ENCODE measurements at regions not wholly inside any gene's neighbourhood (a gene's known extent, or its start where the extent isn't known, plus 50 kb on each side); places are given as distances from the start of the nearest gene placed in this dataset.
A peak's percentile ranks its signal among the peaks of the same experiment; 100 is the strongest.

DNA sequence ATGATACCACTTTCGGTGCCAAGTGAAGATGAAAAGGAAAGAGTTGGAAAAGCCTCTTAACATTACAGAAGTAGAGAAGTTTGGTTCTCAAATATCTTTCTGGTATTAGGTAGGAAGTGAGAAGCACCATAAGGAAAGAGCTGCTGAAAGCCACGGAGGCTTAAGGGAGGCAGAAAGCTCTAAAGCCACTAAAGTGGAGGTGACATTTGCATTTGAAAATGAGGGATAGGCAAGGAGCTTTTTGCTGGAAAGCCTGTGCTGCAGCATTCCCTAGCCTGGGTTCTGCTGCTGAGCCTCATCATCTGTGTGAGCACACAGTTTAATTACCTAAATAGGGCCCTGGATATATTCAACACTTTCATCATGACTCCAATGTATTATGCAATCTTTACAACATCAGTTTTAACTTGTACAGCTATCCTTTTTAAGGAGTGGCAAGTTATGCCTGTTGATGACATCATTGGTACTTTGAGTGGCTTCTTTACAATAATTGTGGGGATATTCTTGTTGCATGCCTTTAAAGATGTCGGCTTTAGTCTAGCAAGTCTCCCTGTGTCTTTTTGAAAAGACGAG is 315.4 kb downstream of the RBM26 start:
- DNase-seq (ENCODE audit: low read depth) = no peak

DNA sequence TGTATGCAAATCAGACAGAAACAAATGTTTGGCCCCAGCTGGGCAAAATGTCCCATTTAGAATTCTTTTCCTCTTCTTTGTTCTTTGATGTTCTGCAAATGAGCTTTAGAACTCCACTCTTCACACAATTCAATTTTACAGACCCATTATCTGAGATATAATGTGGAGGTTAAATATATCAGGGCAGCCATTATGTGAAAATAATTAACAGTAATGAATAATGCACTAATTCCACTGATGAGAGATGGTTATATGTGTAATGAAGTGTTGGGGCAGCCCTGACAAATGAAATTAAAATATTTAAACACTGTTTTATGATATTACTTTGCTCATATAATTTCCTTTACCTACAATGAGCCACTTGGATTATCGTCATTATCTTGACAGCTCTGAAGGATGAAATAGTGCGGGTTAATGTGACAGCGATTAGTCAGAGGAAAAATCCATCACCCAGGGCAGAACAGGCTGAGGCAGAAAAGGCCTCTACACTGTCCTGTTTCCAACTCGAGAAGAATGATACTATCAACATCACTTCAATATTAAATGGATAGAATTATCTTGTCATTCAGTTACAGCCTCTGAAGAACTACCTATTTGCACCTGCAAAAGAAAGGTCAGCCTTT is 321.1 kb downstream of the RBM26 start:
- no peak for DNase-seq (ENCODE audit: low read depth)

DNA sequence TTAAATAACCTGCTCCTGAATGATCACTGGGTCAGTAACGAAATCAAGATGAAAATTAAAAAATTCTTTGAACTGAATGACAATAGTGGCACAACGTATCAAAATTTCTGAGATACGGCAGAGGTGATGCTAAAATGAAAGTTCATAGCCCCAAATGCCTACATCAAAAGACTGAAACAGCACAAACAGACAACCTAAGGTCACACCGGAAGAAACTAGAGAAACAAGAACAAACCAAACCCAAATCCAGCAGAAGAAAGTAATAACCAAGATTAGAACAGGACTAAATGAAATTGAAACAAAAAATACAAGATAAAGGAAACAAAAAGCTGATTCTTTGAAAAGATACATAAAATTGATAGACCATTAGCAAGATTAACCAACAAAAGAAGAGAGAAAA is 324.1 kb downstream of the RBM26 start:
- no peak for DNase-seq (ENCODE audit: low read depth)

DNA sequence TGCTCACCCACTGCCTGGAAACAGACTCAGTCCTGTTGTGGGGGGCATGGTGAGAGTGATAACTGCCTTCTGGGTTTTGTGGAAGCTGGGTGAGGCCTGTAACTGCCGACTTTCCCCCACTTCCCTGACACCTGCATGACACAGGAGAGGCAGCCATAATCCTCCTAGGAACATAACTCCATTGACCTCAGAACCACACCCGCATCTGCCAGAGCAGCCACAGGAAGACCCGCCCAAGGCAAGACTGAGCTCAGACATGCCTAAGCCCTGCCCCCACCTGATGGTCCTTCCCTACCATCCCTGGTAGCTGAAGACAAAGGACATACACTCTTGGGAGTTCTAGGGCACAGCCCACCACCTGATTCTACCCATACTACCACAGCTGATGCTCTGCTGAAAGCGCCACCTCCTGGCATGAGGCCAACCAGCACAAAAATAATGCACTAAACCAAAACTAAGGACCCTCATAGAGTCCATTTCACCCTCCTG is 326.7 kb downstream of the RBM26 start:
- DNase-seq (ENCODE audit: low read depth) = peak; percentile 17

DNA sequence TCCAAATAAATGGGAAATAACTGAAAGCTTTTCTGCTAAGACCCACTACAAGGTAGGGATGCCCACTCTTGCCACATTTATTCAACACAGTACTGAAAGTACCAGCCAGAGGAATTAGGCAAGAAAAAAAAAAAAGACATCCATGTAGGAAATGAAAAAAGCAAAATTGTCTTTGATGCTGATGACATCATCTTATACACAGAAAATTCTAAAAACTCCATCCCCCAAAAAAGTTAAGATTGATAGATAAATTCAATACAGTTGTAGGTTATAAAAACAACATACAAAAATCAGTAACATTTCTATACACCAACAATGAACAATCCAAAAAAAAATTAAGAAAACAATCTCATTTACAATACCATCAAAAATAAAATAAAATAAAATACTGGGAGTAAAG is 330.4 kb downstream of the RBM26 start:
- no peak for DNase-seq (ENCODE audit: low read depth)

DNA sequence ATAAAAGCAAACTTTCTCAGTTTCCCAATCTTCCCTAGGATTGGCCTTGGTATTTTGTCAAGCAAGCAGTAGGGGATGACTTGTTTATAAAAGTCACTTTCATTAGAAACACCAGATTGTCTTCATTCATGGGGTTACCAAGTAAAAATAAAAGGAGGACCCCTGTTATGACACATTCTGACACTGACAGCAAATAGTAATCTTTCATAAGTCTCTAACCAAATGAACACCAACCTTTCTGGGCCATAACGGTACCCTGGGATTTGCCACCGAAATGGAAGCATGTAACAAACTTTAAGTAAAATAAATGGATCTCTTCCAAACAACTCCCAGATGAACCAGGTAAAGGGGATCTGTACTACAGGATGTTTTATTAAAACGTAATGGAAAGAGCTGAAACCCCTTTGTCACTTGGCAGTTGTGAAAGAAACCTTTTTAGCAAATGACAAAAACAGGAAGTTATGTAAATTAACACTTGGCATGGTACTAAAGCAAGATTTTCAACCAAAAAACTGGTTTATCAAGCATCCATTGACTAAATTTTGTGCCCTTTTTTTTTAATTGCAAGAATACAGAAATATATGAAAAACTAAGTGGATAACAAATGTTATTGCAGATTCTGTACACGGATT is 335.6 kb downstream of the RBM26 start:
- DNase-seq (ENCODE audit: low read depth) = no peak

DNA sequence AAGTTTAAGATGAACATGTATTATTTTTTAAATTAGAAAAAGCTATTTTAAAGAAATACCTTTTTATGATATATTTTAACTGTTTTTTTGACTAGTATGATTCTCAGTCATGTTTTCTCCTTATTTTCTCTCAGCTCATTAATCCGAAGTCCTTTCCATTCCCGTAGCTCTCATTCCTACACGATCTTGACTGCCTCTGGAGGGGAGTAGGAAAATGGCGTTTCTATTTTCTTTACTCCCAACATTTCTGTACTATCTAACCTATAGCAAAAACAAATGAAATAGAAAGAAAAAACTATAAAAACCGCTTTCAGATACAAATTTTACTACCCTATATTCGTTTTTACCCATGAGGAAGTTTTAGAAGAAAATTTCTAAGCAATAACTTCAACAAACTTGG is 343.8 kb downstream of the RBM26 start:
- DNase-seq (ENCODE audit: low read depth) = peak; percentile 21

DNA sequence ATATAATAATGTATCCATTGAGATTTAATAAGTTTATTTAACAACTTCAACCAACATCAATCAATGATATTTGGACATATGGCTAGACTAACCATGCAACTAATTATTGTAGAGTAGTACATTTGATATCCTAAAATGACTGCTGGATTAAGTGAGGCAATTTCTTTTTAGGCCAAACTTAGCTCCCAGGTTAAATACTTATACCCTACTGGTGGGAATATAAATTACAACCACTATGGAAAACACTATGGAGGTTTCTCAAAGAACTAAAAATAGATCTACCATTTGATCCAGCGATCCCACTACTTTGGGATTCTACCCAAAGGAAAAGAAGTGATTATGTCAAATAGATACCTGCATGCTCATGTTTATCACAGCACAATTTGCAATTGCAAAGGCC is 345.8 kb downstream of the RBM26 start:
- DNase-seq (ENCODE audit: low read depth) = no peak

DNA sequence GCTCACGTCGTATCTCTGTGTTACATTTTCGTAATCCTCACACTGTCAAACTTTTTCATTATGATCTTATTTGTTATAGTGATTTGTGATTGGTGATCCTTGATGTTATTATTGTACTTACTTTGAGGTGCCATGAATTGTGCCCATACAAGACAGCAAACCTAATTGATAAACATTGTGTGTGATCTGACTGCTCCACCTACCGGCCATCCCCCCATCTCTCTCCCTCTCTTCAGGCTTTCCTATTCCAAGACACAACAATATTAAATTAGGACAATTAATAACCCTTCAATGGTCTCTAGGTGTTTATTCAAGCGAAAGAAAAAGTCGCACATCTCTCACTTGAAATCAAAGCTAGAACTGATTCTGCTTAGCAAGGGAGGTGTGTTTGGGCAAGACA is 349.3 kb downstream of the RBM26 start:
- DNase-seq (ENCODE audit: low read depth) = no peak

DNA sequence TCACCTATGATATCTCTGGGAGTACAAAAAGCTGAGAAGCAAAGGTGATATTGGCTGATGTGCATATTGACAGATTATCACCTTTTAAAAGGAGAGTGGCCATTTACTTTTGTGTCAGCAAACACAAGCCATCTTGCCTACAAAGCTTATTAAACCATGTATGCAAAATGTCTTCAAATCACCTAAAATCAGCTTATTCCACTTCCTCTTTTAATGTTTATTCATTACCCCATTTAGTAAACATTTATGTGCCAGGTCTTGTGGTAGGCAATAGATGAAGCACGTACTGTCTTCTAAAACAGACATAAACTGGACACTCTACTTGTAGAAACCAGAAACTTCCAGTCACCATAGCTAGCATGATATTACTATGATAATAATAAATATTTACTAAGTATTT is 354.6 kb downstream of the RBM26 start:
- DNase-seq (ENCODE audit: low read depth) = no peak

DNA sequence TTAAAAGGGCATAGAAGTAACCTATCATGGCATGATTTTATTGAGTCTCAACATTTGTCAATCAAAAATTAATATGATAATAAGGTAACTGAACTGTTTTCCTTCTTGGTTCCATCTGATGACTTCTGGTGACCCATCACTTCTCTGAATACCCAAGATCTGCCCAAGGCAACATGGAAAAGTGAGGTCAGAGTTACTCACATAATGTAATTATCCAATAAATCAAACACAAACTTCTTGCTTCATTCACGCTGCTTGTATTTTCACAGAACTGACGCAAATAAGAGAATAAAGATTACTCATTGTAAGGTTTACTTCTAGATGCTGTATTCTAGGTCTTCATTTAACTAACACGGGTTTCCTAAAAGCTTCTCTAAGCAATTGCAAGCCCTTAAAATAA is 361.6 kb downstream of the RBM26 start:
- DNase-seq (ENCODE audit: low read depth) = no peak

DNA sequence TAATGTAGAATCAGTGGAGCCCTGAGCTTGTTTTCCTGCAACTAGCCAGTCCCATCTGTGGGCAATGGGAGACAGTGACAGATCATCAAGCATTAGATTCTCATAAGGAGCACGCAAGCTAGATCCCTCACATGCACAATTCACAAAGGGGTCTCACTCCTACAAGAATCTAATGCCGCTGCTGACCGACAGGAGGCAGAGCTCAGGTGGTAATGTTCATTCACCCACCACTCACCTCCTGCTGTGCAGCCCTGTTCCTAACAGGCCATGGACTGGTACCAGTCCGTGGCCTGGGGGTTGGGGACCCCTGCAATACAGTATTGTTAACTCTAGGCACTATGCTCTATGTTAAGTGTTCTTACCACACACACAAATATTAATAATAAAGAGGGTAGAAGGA is 362.8 kb downstream of the RBM26 start:
- DNase-seq (ENCODE audit: low read depth) = no peak

DNA sequence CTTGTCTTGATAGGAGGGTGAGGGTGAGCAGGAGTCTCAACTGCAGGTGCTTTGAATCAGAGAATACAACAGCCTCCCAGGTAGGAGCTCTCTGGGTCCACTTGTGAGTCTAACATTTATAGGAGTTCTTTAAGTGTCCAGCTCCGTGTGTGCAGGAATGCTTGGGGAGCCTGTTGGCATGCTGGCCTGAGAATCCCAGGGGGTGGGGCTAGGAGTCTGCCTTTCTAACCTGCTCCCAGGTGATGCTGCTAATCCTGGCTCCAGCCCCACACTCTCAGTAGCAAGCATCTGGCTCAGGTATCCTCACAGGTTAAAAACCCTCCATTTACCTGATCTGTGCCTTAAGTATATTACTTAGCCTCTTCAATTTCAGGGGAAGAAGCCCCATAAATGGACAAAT is 368.9 kb downstream of the RBM26 start:
- no peak for DNase-seq (ENCODE audit: low read depth)

DNA sequence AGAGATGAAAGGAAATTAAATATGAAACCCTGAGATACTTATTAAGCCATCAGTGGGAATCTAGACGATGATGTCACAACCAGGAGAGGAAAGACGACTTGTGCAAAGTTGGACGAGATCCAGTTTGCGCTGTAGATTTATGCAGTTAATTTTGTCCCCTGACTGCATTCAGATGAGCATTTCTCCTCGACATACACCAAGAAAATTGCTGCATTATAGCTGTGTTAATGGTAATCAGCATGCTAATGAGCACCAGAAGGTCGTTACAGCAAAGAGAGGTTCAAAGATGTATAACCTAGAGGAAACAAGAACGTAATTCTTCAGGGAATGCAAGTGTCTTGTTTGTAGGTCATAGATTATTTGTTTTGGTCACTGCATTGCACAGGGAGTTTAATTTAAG is 371.7 kb downstream of the RBM26 start:
- DNase-seq (ENCODE audit: low read depth) = no peak

DNA sequence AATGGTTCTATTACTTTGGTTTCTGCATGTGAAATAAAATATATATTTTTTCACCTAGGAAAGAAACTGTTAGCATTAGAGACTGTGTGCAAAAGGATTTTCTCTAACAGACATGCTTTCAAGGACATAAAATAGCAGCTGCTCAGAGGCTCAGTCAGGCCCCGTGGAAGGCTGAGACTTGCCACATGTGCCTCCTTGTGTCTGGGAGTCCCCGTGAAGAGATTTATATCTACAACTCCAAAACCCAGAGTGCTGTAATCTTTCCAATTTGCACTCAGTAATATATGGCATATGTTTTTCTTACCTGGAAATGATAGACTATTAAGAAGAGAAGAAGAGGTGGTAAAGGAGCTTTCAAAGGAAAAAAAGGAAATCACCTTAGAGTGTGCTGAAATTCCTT is 371.6 kb upstream of the OBI1 start:
- no peak for DNase-seq (ENCODE audit: low read depth)

DNA sequence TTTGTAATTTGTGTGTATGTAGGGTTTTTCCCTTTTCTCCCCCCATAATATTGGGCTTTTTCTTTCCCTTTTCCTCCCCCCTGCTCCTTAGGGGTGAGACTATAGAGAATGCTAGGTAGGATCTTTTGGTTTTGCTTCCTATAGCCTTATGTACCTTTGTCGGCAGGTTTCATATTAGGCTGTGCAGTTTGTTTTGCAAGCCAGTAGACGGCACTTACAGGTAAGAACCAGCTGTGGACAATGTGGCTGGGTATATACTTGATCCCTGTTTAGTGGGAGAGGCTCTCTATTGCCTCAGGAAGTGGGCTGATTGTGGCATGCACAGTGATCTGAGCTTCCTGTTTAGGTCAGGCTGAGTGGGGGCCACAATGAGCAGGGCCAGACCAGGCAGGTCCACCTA is 359.2 kb upstream of the OBI1 start:
- peak; percentile 2 for DNase-seq (ENCODE audit: low read depth)

DNA sequence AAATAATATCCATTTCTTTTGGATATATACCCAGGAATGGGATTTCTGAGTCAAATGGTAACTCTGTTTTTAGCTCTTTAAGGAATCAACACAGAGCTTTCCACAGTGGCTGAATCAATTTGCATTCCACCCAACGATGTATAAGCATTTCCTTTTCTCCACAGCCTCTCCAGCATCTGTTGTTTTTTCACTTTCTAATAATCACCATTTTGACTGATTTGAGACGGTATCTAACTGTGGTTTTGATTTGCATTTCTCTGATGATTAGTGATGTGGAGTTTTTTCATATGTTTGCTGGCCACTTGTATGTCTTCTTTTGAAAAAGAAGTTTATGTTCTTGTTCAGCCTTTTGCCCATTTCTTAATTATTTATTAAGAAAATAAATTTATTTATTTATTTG is 352.2 kb upstream of the OBI1 start:
- DNase-seq (ENCODE audit: low read depth) = no peak

DNA sequence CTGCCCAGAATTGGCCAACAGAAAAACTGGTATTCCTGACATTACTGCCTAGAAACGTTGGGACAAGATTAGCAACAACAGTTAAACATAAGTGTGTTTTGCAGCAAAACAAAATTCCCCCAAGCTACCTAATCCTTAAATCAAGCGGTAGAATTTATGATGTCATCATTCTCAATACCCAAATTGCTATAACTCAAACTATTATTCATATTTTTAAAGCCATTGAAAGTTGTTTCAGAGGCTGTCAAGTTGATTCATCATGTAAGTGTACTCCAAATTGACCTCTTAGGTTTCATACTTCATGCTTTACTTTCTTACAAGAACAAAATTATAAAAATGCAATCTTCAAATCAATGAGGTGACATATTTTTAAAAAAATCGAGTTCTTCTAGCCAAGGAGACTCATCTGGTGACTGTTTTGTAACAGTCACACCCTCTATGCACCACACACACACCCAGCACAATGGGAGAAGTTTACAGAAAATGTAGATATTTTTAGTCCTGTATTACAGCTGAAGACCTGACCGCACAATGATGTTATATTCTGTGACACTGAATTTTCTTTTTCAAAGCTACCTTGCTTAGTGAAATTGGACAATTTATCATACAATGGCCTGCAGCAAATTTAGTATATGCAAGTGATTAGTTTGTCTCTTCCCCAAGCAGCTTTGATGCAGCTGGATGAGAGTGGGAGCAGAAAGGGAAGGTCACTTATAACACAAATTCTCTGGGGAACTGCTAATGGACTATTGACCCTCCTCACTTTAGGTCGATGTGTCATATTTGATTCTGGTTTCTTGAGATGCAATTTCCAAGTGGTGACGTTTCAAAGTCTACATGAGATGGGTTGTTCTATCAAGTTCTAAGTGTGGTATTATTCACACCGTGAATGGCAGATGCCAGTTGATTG is 345.3 kb upstream of the OBI1 start:
- DNase-seq (ENCODE audit: low read depth) = no peak

DNA sequence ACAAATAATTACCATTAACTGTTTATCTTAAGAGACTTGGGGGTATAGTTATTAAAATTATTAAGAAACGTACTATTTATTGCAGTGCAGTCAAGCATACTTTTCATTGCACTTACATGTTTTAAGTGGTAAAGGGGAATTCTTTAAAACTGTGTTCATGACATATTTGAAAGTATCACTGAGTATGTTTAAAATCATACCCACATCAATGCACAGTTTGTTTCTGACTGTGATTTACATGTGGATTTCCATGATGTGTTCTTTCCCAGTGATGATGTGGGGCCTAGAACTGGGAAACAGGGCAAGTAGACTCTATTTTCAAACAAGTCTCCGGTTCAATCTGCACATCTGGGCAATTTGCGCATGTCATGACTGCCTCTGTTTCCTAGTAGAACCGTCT is 340.5 kb upstream of the OBI1 start:
- DNase-seq (ENCODE audit: low read depth) = no peak

DNA sequence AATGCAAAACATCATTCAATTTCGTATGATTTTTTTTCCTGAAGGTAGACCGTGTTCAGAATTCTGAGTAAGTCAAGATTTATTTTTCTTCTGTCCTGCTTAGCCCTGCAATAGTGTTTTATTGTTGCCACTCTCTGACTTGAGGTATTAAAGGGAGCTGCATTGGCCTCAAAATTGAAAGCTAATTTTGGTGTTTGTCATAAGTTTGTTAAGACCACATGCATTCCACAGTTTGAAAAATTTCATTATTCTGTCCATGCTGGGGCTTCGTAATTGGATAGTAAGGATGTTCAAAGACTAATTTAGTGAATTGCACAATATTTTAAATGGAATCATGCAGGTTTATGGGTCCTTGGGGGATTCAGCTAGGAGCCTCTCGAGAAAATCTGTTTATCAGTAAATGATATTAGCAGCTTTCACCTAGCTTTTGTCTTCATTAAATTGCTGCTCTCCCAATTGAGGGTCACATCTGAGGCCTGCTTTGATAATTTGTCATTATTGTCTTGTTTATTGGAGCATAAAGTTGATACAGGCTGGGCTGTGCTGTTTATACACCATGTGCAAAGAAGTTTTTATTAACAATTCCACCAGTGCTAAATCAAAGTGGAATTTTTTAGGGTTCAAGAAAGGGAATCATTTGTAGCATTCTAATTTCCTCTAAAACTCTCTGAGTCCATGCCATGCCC is 339.8 kb upstream of the OBI1 start:
- DNase-seq (ENCODE audit: low read depth) = no peak

DNA sequence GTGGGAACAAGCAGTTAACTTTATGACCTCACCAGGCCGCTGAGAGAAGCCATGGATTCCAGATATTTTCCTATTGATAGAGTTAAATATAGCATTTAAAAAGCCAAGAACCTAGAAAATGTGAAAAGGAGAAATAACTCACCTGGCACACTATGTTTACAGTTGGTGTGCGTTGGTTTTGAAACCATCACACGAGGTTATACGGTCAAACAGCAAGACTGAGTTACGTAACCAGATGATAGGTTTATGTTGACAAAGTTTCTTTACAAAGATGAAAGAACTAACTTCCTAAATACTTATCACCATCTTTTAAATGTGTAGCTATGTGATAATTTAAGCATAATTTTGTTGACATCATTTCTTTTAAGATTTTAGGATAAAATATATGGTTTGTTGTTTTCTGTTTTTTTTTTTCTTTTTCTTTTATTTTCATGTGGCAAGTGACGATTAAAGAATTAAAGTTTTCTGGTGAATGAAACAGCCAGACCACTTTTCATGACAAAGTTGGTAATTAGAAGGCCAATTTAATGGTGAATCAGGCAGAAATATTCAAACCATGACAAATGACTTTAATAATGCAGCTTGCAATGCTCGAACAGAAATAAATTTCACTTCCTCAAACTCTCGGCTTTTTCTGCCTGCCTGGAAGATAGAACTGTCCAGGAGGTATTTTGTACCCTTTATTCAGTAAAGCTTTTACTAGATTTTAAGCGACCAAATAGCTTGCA is 339.1 kb upstream of the OBI1 start:
- no peak for DNase-seq (ENCODE audit: low read depth)

Data from HT1080 (cell line).